GM21381 (cell line): ENCODE measurements at regions not wholly inside any gene's neighbourhood (a gene's known extent, or its start where the extent isn't known, plus 50 kb on each side); places are given as distances from the start of the nearest gene placed in this dataset.

ENCODE experiments used
- ATAC-seq: cut with Tn5 transposase; IDR thresholded peaks from one replicate; pipeline ENCODE4 v1.9.1; 2021; ENCODE audit warnings: mild to moderate bottlenecking, moderate library complexity; ENCODE audit not compliant: unreplicated experiment

- no peak for ATAC-seq
Measured at GRCh38 chr11:36878737-36879136, 280.7 kb upstream of the RAG2 start.

DNA sequence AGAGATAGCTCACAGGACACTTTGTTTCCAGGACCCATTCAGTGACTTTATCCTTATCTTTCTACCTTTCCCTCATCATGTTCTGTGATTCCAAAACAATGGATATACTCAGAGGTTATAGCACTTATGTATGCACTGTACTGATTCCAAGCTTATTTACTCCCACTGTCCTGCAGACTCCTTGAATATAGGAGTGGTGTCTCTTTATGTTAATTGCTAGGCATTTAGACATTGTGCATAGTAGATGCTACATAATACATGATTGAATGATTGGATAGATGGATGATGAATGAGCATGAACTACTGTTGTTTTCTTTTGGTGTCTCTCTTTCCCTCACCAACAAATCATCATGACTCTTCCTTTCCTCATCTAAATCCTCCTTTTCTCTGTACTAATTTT, 279.1 kb upstream of the RAG2 start:
- no peak for ATAC-seq

GRCh38 chr11:36876266-36876665, 278.2 kb upstream of the RAG2 start:
- no peak for ATAC-seq

DNA sequence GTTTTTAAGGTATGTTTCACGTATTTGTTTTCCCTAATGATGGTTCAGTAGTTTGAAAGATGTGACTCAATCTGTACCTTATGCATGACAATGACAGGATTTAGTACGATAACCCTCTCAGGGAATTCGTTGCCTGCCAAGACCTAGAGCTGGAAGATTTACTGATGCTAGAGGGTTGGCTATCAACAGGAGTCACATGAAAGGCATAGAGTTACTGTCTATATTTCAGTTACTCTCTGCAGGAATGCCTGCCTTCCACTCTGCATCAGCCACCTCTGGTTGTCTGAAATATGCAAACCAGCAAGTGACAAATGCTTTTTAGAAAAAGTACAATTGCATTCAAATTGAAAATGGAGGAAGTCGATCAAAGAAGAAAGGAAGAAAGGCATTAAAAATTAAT, 276.3 kb upstream of the RAG2 start:
- no peak for ATAC-seq

GRCh38 chr11:36870361-36870760, 272.3 kb upstream of the RAG2 start:
- ATAC-seq, result no peak

- ATAC-seq, result no peak
Measured at GRCh38 chr11:36868380-36868779, 270.3 kb upstream of the RAG2 start.

- no peak for ATAC-seq
Measured at GRCh38 chr11:36865846-36866245, 267.8 kb upstream of the RAG2 start.

- ATAC-seq, result no peak
Measured at GRCh38 chr11:36854875-36855274, 256.8 kb upstream of the RAG2 start.

DNA sequence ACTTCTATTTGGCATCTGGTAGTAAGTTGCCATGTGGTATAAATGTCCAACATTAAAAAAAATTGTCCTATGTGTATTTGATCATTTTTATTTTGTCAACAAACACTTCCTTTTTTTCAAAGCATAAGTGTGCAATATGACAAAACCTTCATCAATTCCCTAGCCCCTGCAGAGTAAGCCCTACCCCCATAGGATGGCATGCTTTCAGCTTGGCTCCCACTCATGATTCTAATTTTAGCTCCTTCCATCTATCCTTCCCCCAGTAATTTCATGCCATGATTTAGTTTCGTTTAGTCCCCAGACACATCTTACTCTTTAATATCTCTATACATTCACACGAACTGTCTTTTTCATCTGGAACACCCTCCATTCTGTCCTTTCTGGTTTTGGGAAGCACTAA, 250.6 kb upstream of the RAG2 start:
- ATAC-seq, result no peak

DNA sequence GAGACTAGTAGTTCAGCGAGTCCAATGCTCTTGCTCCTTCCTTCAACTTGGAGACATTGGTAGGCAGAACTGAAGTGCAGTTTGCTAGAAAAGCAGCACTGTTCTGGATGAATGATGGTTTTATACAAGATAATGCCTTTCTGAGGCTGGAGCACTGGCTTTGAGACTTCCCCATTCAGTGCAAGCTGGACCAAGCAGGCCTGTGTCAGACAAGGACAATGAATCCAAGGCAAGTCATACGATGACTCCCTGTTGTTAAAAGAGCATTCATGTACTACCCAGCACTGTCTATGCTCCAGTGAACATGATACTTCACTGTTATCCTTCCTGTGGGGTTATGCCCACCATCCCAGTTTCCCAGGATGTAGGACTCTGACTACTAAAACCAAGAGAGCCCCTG, 242.3 kb upstream of the RAG2 start:
- ATAC-seq, result no peak

GRCh38 chr11:36837831-36838437, 239.9 kb upstream of the RAG2 start:
- no peak for ATAC-seq

- no peak for ATAC-seq
Measured at GRCh38 chr11:36825251-36825650, 227.2 kb upstream of the RAG2 start.

- no peak for ATAC-seq
Measured at GRCh38 chr11:36824349-36824748, 226.3 kb upstream of the RAG2 start.

- ATAC-seq, result no peak
Measured at GRCh38 chr11:36822829-36823228, 224.8 kb upstream of the RAG2 start.

GRCh38 chr11:36818410-36818809, 220.4 kb upstream of the RAG2 start:
- ATAC-seq, result no peak

DNA sequence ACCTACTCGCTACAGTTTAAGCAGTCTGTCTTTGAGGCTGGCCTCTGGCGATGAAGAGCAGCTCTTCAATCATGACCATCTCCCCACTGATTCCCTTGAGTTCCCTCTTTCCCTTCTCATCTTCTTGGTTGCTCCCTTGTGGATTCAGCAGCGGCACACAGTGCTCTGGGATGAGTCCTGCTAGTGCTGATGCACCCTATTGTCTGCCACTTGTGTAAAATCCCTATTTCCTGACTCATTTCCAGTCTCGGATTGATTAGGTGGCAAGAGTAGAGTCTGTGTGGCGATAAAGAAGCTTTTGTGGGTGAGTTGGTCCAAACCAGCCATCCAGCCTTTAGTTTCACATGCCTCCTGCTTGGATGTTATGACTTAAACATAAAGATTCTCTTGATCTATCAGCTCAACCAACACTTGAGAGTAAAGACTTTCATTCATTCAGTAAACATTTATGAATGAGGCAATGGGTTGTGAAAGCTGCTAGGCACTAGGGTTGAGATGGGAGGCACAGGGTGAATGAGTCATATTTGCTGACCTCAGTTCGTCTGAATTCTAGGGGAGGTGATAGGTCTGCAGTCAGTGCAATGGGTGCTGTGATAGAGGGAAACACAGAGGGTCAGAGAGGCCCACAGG, 219.4 kb upstream of the RAG2 start:
- ATAC-seq, result no peak

GRCh38 chr11:36809303-36809702, 211.3 kb upstream of the RAG2 start:
- no peak for ATAC-seq

GRCh38 chr11:36807871-36808270, 209.8 kb upstream of the RAG2 start:
- ATAC-seq, result no peak

DNA sequence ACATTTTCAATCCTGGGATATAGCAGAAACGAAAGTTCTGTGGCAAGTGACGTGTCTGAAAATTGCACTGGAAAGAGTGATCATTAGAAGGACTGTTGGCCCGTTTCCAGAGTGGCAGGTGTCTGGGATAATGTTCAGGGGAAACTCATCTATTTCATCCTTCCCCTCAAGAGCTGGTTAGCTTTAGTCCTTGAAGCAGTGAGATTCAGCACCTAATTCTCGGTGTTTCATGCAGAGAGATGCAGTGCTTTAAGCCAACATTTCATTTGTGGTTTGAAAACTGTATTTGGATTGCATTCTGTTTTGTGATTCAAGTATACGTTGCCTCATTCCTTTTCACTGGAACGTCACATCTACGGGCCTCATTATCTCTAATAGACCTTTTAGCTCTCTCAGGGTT, 205.0 kb upstream of the RAG2 start:
- no peak for ATAC-seq

GRCh38 chr11:36792996-36793914, 195.2 kb upstream of the RAG2 start:
- no peak for ATAC-seq

- ATAC-seq, result no peak
Measured at GRCh38 chr11:36791957-36792356, 193.9 kb upstream of the RAG2 start.

DNA sequence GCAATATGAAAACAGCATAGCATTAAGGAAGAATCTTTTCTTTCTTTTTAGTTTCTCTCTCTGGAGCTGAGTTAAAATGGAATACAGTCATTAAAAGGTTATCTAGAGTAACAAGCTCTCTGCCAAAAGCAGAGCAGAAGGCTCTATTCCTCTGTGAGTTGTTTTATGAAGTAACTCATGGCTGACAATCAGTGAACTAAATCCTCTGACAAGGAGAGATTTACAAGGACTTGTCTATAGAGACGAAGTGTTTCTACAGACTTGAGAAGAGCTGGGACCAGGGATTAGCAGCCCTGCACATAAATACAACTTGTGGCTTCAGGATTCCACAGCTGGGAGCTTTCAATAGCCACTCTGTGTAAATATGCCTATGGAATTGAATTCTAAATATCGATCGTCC, 192.5 kb upstream of the RAG2 start:
- ATAC-seq, result no peak
